GM12891 (cell line): ENCODE measurements at regions not wholly inside any gene's neighbourhood (a gene's known extent, or its start where the extent isn't known, plus 50 kb on each side); places are given as distances from the start of the nearest gene placed in this dataset.
"Not testable (repeated sequence)": the region's sequence is repeated elsewhere in the genome, so short reads cannot be mapped to it uniquely, and the experiment has no call there.

ENCODE experiments used
- DNase-seq: peaks from one replicate; pipeline ENCODE4 v3.0.0; 2011; ENCODE audit warnings: low spot score; ENCODE audit not compliant: insufficient read length
- FAIRE-seq: peaks from 2 replicates; lab custom pipeline; 2011; peaks lifted over from hg19 to GRCh38; lab: Jason Lieb, UNC
- PAX5 ChIP-seq: IDR thresholded peaks from 2 replicates; pipeline ENCODE4 v1.6.1; 2011; ENCODE audit warnings: low read length, moderate library complexity, mild to moderate bottlenecking; ENCODE audit not compliant: insufficient read depth, severe bottlenecking
- POLR2A ChIP-seq: IDR thresholded peaks from 2 replicates; pipeline ENCODE4 v1.6.1; 2011; ENCODE audit warnings: low read depth, low read length, control low read depth
- POLR2AphosphoS5 ChIP-seq: IDR thresholded peaks from 2 replicates; pipeline ENCODE4 v1.6.1; 2011; ENCODE audit warnings: low read depth, low read length, control low read depth
- POU2F2 ChIP-seq: IDR thresholded peaks from 2 replicates; pipeline ENCODE4 v1.6.1; 2011; ENCODE audit warnings: low read depth, mild to moderate bottlenecking, control low read depth, low read length, moderate library complexity
- SPI1 ChIP-seq: IDR thresholded peaks from 2 replicates; pipeline ENCODE4 v1.6.1; 2011; ENCODE audit warnings: low read depth, low read length, control low read depth
- TAF1 ChIP-seq: IDR thresholded peaks from 2 replicates; pipeline ENCODE4 v1.6.1; 2011; ENCODE audit warnings: low read depth, low read length, control low read depth

GRCh38 chr11:114956566-114956965 is 278.2 kb downstream of the NXPE2 start:
- no peak for TF ChIP-seq POU2F2
- no peak for TF ChIP-seq POLR2A
- no peak for TF ChIP-seq PAX5
- TF ChIP-seq SPI1: no peak
- no peak for TF ChIP-seq TAF1
- TF ChIP-seq POLR2AphosphoS5: no peak
- no peak for DNase-seq
- FAIRE-seq: no peak

DNA sequence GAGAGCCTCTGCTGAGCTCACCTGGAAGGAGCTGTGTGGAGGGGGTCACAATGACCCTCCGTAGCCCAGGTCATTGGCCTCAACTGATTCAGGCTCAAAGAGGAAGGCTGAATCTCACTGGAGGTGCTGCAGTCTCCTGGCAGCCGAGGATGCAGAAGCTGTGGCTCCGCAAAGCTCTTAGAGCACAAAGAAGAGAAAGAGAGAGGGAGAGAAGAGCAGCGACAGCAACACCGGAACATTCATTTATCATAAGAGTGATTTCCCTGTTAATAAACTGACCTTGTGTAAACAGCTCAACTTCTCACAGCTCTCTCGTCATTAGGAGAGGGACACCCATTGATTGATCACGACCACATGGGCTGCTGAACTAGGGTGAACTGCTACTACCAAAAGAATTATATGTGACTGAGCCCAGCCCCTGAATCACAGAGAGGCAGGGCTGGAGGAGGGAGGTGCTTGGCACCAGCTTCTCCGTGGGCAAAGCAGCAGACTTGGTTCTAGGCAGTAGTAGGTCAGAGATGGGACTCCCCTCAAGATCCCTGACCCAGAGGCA is 281.7 kb downstream of the NXPE2 start:
- TF ChIP-seq PAX5 (no peak), POU2F2 (no peak), POLR2AphosphoS5 (no peak), SPI1 (no peak), TAF1 (no peak), POLR2A (no peak)
- no peak for FAIRE-seq
- DNase-seq: no peak

DNA sequence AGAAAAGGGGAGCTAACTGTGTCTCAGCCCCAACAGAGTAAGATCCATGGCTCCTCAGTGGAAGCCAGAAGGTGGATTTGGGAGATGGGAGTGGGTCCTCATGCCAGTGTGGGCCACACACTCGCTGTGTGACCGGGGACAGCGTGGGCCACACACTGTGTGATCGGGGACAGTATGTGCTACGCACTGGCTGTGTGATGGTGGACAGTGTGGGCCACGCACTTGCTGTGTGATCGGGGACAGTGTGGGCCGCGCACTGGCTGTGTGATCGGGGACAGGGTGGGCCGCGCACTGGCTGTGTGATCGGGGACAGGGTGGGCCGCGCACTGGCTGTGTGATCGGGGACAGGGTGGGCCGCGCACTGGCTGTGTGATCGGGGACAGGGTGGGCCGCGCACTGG is 282.5 kb downstream of the NXPE2 start:
- not testable (repeated sequence) for DNase-seq, FAIRE-seq

DNA sequence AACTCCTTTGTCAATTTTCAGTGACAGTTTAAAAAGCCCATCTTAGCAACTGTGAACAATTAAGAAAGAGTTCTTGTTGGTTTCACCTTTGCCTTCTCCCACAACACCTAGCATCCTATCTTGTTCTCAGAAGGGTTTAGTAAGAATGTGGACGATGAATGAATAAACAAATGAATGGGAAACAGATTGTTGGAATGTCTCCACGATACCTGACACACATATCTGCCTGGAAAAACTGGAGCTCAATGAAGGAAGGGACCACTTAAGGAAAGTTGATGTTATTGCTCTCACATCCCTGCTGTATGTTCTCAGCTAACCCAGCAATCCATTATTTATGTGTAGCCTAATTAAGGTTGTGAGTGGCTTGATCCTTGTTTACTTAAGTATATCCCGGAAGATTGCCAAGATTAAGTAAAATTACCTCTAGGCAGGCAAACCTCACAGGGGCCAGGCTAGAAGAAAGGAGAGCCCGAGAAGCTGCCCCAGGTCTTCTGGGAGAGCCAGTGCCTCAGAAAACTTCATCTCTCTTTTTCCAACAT is 286.4 kb downstream of the NXPE2 start:
- no peak for TF ChIP-seq POU2F2
- TF ChIP-seq TAF1: no peak
- no peak for TF ChIP-seq SPI1
- no peak for TF ChIP-seq POLR2A

DNA sequence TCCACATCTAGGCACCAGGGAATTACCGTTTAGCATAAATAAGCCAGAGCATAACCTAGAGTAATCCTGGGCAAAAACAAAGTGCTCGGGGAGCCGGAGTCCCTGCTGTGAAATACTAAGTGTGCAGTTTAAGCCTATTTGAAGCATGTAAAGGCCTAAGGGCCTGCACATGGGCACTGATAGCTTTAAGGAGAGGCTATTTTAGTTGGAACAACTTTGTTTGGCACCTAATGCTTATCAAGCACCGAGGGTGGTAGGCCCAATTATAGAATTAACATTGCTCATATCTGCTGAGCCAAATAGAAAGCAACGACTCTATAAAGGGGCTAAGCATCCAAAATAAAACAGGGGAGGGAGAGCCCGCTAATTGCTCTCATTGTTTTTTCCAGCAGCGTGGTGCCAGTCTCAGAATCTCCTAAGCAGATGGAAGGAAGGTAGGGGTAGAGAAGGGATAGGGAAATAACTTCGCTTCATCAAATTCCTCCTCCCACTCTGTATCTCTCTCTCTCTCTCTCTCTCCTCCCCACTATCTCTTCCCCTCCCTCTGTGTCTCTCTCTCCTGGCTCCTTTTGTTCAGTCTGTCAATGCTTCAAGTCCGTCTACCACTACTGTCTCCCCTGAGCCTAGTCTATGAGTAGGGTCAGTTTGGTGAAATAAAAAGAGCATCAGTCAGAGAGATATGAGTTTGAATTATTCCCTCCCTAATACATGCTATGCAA is 292.8 kb downstream of the NXPE2 start:
- TF ChIP-seq TAF1: no peak
- TF ChIP-seq POLR2AphosphoS5: no peak
- TF ChIP-seq POU2F2: no peak
- TF ChIP-seq PAX5: no peak
- DNase-seq: no peak
- no peak for FAIRE-seq

More for the DNA sequence above, 286.4 kb downstream of the NXPE2 start:
- DNase-seq: no peak
- no peak for FAIRE-seq

DNA sequence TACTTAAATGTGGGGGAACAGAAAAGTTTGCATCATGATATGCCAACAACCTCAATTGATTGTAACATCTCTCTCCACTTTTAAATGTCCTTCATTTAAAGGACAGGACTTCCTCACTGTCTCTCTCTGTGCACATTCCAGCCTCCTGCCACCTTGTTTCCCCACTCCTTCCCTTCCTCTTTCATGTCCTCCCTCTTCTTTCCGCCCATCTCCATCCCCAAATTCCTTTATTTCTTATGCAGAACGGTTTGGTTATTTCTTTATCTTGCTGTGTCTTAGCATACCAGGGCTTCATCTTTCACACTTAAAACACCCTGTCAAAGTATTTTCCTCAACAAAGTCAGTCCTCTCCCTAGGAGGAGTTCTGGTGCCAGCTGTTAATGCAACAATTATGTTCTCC is 293.8 kb downstream of the NXPE2 start:
- no peak for TF ChIP-seq POLR2A
- TF ChIP-seq POU2F2: no peak
- TF ChIP-seq SPI1: no peak
- no peak for TF ChIP-seq TAF1
- no peak for TF ChIP-seq PAX5
- TF ChIP-seq POLR2AphosphoS5: no peak
- DNase-seq (no peak), FAIRE-seq (no peak)

GRCh38 chr11:114977651-114978050 is 299.3 kb downstream of the NXPE2 start:
- TF ChIP-seq SPI1: no peak
- TF ChIP-seq PAX5: no peak
- TF ChIP-seq POU2F2: no peak
- DNase-seq (no peak), FAIRE-seq (no peak)

- TF ChIP-seq POLR2AphosphoS5 (no peak), TAF1 (no peak), SPI1 (no peak), POLR2A (no peak), PAX5 (no peak), POU2F2 (no peak)
- FAIRE-seq: no peak
- no peak for DNase-seq
Observed at GRCh38 chr11:114982141-114982540, 303.8 kb downstream of the NXPE2 start.

- TF ChIP-seq POLR2A: no peak
- TF ChIP-seq POLR2AphosphoS5: no peak
- TF ChIP-seq PAX5: no peak
- no peak for TF ChIP-seq TAF1
- no peak for TF ChIP-seq POU2F2
- no peak for TF ChIP-seq SPI1
- no peak for FAIRE-seq
- DNase-seq: no peak
Observed at GRCh38 chr11:114984611-114985163, 306.4 kb downstream of the NXPE2 start.

DNA sequence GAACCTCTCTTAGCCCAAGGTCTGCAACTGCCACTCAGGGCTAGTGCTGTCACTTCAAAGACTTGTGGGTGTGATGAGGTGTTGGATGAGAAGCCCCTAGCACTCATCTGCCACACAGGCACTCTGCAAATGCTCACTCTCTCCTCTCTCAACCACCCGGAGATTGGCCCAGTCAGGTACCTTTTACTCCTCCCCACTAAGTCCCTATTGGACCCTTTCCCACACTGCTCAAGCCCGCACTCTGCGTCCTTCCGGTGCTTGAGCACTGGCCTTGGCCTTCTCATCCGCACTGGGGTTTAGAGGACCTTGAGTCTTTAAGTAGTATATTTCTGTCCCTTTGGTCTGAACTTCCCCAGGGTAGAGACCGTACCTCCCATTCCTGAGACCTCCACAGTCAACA is 308.0 kb downstream of the NXPE2 start:
- no peak for DNase-seq
- no peak for TF ChIP-seq POLR2A
- TF ChIP-seq POLR2AphosphoS5: no peak
- TF ChIP-seq POU2F2: no peak
- TF ChIP-seq SPI1: no peak
- no peak for TF ChIP-seq PAX5
- no peak for TF ChIP-seq TAF1
- no peak for FAIRE-seq
